Activated CD4-positive, alpha-beta T cell treated with anti-CD3 and anti-CD28 coated beads, Interleukin-2, amount 50 U/mL, for 24 hours (primary cell): ENCODE measurements at regions not wholly inside any gene's neighbourhood (a gene's known extent, or its start where the extent isn't known, plus 50 kb on each side); places are given as distances from the start of the nearest gene placed in this dataset.
"Not testable (repeated sequence)": the region's sequence is repeated elsewhere in the genome, so short reads cannot be mapped to it uniquely, and the experiment has no call there.

ENCODE experiments used
- DNase-seq, 2 donors: peaks; one replicate each; pipeline ENCODE4 v3.0.0-alpha.2; 2020; ENCODE audit warnings: low read depth in 1 of 2, low spot score in 1 of 2

DNA sequence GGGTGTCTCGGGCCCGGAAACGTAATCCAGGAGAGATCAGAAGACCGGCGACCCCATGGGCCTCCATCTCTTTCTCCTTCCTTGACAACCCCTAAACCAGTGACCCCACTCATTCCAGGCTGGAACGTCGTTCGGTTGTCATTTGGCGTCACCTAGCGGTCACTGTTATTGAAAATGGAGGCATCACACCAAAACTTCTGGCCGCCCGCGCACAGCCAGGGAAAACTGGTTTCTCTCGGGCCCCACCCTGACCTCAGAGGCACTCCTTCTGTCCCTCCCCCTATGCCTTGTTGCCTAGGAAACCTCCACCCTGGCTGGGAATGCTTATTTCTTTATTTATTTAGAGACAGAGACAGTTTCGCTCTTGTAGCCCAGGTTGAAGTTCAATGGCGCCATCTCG lies 2327.3 kb upstream of the TPTE start:
- DNase-seq: not testable (repeated sequence)

DNA sequence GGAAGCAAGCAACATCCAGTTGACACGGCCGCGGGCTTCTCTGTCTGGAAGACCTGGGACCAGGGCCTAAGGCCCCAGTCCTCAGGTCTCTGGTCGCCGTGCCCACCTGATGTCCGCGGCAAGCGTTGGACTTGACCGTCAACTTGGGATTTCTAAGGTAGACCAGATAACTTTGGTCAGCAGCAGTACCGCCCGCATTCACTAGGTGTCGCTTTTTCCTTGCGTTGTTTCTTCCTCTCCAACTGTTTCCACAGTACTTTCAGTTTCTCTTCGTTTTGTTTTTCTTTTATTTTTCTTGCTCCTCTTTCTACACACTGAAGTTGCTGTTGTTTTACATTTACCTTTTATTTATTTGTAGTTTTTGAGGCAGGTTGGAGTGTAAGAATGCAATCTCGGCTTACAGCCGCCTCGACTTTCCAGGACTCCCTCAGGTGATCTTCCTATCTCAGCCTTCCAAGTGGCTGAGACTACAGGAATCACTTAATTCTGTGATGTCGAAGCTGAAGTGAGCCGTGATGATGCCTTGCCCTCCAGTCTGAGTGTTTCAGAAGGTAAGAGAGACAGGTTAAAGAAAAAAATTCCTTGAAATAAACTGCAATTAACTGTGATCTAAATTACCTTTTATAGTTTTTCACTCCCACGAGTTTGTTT lies 2323.9 kb upstream of the TPTE start:
- not testable (repeated sequence) for DNase-seq

DNA sequence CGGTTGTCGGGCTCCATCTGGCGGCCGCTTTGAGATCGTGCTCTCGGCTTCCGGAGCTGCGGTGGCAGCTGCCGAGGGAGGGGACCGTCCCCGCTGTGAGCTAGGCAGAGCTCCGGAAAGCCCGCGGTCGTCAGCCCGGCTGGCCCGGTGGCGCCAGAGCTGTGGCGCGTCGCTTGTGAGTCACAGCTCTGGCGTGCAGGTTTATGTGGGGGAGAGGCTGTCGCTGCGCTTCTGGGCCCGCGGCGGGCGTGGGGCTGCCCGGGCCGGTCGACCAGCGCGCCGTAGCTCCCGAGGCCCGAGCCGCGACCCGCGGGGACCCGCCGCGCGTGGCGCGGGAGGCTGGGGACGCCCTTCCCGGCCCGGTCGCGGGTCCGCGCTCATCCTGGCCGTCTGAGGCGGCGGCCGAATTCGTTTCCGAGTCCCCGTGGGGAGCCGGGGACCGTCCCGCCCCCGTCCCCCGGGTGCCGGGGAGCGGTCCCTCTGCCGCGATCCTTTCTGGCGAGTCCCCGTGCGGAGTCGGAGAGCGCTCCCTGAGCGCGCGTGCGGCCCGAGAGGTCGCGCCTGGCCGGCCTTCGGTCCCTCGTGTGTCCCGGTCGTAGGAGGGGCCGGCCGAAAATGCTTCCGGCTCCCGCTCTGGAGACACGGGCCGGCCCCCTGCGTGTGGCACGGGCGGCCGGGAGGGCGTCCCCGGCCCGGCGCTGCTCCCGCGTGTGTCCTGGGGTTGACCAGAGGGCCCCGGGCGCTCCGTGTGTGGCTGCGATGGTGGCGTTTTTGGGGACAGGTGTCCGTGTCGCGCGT lies 2316.1 kb upstream of the TPTE start:
- DNase-seq: not testable (repeated sequence)

DNA sequence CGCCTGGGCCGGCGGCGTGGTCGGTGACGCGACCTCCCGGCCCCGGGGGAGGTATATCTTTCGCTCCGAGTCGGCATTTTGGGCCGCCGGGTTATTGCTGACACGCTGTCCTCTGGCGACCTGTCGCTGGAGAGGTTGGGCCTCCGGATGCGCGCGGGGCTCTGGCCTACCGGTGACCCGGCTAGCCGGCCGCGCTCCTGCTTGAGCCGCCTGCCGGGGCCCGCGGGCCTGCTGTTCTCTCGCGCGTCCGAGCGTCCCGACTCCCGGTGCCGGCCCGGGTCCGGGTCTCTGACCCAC lies 2315.5 kb upstream of the TPTE start:
- not testable (repeated sequence) for DNase-seq

DNA sequence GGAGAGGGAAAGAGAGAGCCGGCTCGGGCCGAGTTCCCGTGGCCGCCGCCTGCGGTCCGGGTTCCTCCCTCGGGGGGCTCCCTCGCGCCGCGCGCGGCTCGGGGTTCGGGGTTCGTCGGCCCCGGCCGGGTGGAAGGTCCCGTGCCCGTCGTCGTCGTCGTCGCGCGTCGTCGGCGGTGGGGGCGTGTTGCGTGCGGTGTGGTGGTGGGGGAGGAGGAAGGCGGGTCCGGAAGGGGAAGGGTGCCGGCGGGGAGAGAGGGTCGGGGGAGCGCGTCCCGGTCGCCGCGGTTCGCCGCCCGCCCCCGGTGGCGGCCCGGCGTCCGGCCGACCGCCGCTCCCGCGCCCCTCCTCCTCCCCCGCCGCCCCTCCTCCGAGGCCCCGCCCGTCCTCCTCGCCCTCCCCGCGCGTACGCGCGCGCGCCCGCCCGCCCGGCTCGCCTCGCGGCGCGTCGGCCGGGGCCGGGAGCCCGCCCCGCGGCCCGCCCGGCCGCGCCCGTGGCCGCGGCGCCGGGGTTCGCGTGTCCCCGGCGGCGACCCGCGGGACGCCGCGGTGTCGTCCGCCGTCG lies 2308.3 kb upstream of the TPTE start:
- DNase-seq: peak; percentile 77 to 99

DNA sequence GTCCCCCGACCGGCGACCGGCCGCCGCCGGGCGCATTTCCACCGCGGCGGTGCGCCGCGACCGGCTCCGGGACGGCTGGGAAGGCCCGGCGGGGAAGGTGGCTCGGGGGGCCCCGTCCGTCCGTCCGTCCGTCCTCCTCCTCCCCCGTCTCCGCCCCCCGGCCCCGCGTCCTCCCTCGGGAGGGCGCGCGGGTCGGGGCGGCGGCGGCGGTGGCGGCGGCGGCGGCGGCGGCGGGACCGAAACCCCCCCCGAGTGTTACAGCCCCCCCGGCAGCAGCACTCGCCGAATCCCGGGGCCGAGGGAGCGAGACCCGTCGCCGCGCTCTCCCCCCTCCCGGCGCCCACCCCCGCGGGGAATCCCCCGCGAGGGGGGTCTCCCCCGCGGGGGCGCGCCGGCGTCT lies 2306.8 kb upstream of the TPTE start:
- not testable (repeated sequence) for DNase-seq

DNA sequence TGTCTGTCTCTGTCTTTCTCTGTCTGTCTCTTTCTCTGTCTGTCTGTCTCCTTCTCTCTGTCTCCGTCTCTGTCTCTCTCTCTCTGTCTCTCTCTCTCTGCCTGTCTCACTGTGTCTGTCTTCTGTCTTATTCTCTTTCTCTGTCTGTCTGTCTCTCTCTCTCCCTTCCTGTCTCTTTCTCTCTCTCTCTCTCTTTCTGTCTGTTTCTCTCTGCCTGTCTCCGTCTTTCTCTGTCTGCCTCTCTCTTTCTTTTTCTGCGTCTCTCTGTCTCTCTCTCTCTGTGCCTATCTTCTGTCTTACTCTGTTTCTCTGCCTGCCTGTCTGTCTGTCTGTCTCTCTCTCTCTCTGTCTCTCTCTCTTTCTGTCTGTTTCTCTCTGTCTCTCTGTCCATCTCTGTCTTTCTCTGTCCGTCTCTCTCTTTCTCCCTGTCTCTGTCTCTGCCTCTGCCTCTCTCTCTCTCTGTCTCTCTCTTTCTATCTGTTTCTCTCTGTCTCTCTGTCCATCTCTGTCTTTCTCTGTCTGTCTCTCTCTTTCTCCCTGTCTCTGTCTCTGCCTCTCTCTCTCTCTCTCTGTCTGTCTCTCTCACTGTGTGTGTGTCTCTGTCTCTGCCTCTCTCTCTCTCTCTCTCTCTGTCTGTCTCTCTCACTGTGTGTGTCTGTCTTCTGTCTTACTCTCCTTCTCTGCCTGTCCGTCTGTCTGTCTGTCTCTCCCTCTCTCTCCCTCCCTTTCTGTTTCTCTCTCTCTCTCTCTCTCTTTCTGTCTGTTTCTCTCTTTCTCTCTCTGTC lies 2291.8 kb upstream of the TPTE start:
- not testable (repeated sequence) for DNase-seq

DNA sequence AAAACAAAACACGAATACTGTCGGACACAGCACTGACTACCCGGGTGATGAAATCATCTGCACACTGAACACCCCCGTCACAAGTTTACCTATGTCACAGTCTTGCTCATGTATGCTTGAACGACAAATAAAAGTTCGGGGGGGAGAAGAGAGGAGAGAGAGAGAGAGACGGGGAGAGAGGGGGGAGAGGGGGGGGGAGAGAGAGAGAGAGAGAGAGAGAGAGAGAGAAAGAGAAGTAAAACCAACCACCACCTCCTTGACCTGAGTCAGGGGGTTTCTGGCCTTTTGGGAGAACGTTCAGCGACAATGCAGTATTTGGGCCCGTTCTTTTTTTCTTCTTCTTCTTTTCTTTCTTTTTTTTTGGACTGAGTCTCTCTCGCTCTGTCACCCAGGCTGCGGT lies 2290.1 kb upstream of the TPTE start:
- DNase-seq: not testable (repeated sequence)

DNA sequence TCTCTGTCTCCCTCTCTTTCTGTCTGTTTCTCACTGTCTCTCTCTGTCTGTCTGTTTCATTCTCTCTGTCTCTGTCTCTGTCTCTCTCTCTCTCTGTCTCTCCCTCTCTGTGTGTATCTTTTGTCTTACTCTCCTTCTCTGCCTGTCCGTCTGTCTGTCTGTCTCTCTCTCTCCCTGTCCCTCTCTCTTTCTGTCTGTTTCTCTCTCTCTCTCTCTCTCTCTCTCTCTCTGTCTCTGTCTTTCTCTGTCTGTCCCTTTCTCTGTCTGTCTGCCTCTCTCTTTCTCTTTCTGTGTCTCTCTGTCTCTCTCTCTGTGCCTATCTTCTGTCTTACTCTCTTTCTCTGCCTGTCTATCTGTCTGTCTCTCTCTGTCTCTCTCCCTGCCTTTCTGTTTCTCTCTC lies 2288.4 kb upstream of the TPTE start:
- not testable (repeated sequence) for DNase-seq

DNA sequence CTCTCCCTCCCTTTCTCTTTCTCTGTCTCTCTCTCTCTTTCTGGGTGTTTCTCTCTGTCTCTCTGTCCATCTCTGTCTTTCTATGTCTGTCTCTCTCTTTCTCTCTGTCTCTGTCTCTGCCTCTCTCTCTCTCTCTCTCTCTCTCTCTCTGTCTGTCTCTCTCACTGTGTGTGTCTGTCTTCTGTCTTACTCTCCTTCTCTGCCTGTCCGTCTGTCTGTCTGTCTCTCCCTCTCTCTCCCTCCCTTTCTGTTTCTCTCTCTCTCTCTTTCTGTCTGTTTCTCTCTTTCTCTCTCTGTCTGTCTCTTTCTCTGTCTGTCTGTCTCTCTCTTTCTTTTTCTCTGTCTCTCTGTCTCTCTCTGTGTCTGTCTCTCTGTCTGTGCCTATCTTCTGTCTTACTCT lies 2287.3 kb upstream of the TPTE start:
- not testable (repeated sequence) for DNase-seq

DNA sequence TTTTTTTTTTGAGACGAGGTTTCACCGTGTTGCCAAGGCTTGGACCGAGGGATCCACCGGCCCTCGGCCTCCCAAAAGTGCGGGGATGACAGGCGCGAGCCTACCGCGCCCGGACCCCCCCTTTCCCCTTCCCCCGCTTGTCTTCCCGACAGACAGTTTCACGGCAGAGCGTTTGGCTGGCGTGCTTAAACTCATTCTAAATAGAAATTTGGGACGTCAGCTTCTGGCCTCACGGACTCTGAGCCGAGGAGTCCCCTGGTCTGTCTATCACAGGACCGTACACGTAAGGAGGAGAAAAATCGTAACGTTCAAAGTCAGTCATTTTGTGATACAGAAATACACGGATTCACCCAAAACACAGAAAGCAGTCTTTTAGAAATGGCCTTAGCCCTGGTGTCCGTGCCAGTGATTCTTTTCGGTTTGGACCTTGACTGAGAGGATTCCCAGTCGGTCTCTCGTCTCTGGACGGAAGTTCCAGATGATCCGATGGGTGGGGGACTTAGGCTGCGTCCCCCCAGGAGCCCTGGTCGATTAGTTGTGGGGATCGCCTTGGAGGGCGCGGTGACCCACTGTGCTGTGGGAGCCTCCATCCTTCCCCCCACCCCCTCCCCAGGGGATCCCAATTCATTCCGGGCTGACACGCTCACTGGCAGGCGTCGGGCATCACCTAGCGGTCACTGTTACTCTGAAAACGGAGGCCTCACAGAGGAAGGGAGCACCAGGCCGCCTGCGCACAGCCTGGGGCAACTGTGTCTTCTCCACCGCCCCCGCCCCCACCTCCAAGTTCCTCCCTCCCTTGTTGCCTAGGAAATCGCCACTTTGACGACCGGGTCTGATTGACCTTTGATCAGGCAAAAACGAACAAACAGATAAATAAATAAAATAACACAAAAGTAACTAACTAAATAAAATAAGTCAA lies 2276.4 kb upstream of the TPTE start:
- not testable (repeated sequence) for DNase-seq

DNA sequence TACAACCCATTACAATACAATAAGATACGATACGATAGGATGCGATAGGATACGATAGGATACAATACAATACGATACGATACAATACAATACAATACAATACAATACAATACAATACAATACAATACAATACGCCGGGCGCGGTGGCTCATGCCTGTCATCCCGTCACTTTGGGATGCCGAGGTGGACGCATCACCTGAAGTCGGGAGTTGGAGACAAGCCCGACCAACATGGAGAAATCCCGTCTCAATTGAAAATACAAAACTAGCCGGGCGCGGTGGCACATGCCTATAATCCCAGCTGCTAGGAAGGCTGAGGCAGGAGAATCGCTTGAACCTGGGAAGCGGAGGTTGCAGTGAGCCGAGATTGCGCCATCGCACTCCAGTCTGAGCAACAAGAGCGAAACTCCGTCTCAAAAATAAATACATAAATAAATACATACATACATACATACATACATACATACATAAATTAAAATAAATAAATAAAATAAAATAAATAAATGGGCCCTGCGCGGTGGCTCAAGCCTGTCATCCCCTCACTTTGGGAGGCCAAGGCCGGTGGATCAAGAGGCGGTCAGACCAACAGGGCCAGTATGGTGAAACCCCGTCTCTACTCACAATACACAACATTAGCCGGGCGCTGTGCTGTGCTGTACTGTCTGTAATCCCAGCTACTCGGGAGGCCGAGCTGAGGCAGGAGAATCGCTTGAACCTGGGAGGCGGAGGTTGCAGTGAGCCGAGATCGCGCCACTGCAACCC lies 2275.6 kb upstream of the TPTE start:
- DNase-seq: not testable (repeated sequence)

DNA sequence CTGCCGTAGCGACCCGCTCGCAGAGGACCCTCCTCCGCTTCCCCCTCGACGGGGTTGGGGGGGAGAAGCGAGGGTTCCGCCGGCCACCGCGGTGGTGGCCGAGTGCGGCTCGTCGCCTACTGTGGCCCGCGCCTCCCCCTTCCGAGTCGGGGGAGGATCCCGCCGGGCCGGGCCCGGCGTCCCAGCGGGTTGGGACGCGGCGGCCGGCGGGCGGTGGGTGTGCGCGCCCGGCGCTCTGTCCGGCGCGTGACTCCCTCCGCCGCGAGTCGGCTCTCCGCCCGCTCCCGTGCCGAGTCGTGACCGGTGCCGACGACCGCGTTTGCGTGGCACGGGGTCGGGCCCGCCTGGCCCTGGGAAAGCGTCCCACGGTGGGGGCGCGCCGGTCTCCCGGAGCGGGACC lies 2269.7 kb upstream of the TPTE start:
- not testable (repeated sequence) for DNase-seq

DNA sequence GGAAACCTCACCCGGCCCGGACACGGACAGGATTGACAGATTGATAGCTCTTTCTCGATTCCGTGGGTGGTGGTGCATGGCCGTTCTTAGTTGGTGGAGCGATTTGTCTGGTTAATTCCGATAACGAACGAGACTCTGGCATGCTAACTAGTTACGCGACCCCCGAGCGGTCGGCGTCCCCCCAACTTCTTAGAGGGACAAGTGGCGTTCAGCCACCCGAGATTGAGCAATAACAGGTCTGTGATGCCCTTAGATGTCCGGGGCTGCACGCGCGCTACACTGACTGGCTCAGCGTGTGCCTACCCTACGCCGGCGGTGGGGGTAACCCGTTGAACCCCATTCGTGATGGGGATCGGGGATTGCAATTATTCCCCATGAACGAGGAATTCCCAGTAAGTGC lies 2266.3 kb upstream of the TPTE start:
- DNase-seq: peak in 1 of 2 donors; percentile 7

DNA sequence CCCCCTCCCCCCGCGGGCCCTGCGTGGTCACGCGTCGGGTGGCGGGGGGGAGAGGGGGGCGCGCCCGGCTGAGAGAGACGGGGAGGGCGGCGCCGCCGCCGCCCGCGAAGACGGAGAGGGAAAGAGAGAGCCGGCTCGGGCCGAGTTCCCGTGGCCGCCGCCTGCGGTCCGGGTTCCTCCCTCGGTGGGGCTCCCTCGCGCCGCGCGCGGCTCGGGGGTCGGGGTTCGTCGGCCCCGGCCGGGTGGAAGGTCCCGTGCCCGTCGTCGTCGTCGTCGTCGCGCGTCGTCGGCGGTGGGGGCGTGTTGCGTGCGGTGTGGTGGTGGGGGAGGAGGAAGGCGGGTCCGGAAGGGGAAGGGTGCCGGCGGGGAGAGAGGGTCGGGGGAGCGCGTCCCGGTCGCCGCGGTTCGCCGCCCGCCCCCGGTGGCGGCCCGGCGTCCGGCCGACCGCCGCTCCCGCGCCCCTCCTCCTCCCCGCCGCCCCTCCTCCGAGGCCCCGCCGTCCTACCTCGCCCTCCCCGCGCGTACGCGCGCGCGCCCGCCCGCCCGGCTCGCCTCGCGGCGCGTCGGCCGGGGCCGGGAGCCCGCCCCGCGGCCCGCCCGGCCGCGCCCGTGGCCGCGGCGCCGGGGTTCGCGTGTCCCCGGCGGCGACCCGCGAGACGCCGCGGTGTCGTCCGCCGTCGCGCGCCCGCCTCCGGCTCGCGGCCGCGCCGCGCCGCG lies 2264.1 kb upstream of the TPTE start:
- DNase-seq: peak; percentile 1 to 16

DNA sequence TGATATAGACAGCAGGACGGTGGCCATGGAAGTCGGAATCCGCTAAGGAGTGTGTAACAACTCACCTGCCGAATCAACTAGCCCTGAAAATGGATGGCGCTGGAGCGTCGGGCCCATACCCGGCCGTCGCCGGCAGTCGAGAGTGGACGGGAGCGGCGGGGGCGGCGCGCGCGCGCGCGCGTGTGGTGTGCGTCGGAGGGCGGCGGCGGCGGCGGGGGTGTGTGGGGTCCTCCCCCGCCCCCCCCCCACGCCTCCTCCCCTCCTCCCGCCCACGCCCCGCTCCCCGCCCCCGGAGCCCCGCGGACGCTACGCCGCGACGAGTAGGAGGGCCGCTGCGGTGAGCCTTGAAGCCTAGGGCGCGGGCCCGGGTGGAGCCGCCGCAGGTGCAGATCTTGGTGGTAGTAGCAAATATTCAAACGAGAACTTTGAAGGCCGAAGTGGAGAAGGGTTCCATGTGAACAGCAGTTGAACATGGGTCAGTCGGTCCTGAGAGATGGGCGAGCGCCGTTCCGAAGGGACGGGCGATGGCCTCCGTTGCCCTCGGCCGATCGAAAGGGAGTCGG lies 2261.2 kb upstream of the TPTE start:
- not testable (repeated sequence) for DNase-seq
